Small intestine (tissue), 7 donors: ENCODE measurements at regions not wholly inside any gene's neighbourhood (a gene's known extent, or its start where the extent isn't known, plus 50 kb on each side); places are given as distances from the start of the nearest gene placed in this dataset.

Source experiments
- DNase-seq, 2 donors: peaks; one replicate each; pipeline versions ENCODE4 v3.0.0 to v3.0.0-alpha.2; 2013
- FAIRE-seq: peaks from 2 replicates; lab custom pipeline; 2012; peaks lifted over from hg19 to GRCh38; lab: Jason Lieb, UNC
- H3K27ac ChIP-seq, 3 donors: one replicate each; pipeline ENCODE4 v1.5.1; 2013; ENCODE audit warnings: low read length in 2 of 3, mild to moderate bottlenecking in 2 of 3, control low read depth in 1 of 3, inconsistent platforms in 1 of 3, low read depth in 1 of 3, moderate library complexity in 1 of 3
- H3K27me3 ChIP-seq, 3 donors: one replicate each; pipeline ENCODE4 v1.6.1; 2013; ENCODE audit warnings: low read length in 3 of 3, inconsistent platforms in 1 of 3; ENCODE audit not compliant: control insufficient read depth in 3 of 3, insufficient read depth in 3 of 3
- H3K36me3 ChIP-seq, 3 donors: one replicate each; pipeline ENCODE4 v1.6.1; 2013; ENCODE audit warnings: low read length in 3 of 3, inconsistent platforms in 1 of 3, low read depth in 1 of 3, mild to moderate bottlenecking in 1 of 3, moderate library complexity in 1 of 3; ENCODE audit not compliant: control insufficient read depth in 3 of 3, insufficient read depth in 2 of 3
- H3K4me1 ChIP-seq, 3 donors: one replicate each; pipeline ENCODE4 v1.6.1; 2013; ENCODE audit warnings: low read length in 2 of 3, inconsistent platforms in 1 of 3, low read depth in 1 of 3, mild to moderate bottlenecking in 1 of 3, moderate library complexity in 1 of 3; ENCODE audit not compliant: control insufficient read depth in 3 of 3, insufficient read depth in 2 of 3
- H3K4me3 ChIP-seq, 3 donors: one replicate each; pipeline ENCODE4 v1.5.1; 2013; ENCODE audit warnings: low read length in 3 of 3, control low read depth in 1 of 3, inconsistent platforms in 1 of 3, low read depth in 1 of 3, mild to moderate bottlenecking in 1 of 3, moderate library complexity in 1 of 3
- H3K9me3 ChIP-seq, 2 donors: one replicate each; pipeline ENCODE4 v1.6.1; 2013; ENCODE audit warnings: low read depth in 1 of 2, low read length in 1 of 2; ENCODE audit not compliant: control insufficient read depth in 2 of 2, insufficient read depth in 1 of 2
- WGBS, 3 donors: extraction: QIAGEN DNeasy Blood & Tissue Kit; methylation state at CpG; one replicate each; pipeline ENCODE4 v1.1.7; 2013; 5-methylcytosine and 5-hydroxymethylcytosine counted together
- donor health status: healthy with polysubstance abuse.
- donor health status: control.
- donor health status: control.
- donor health status: Bipolar disorder and iron deficiency.
- donor health status: healthy.

GRCh38 chr14:87179936-87180335 is 813.0 kb downstream of the GALC start:
- Histone ChIP-seq H3K27ac (no peak overlapping the region), H3K4me3 (no peak overlapping the region), H3K4me1 (no peaks in the 10 kb centered on the region), H3K27me3 (no peaks in the 10 kb centered on the region), H3K9me3 (no peaks in the 10 kb centered on the region), H3K36me3 (no peaks in the 10 kb centered on the region)
- no peak for FAIRE-seq
- WGBS, 3 donors = 86 to 92% (median 89%) methylated on average over 6 of the region's 6 CpGs
- DNase-seq = no peak

- no peak for DNase-seq
- FAIRE-seq = no peak
- Histone ChIP-seq H3K27me3 (no peaks in the 10 kb centered on the region), H3K9me3 (no peaks in the 10 kb centered on the region), H3K36me3 (no peaks in the 10 kb centered on the region), H3K27ac (no peak overlapping the region), H3K4me3 (no peak overlapping the region), H3K4me1 (no peaks in the 10 kb centered on the region)
- WGBS, 3 donors = 18 to 54% (median 27%) methylated on average over 1 of the region's 1 CpG
These were observed 814.7 kb downstream of the GALC start for GRCh38 chr14:87178277-87178676.

- H3K9me3 ChIP-seq = no peaks in the 10 kb centered on the region
- WGBS, 3 donors = 42 to 48% (median 46%) methylated on average over 2 of the region's 2 CpGs
- H3K27me3 ChIP-seq = no peaks in the 10 kb centered on the region
- FAIRE-seq (no peak), DNase-seq (no peak)
- H3K36me3 ChIP-seq = no peaks in the 10 kb centered on the region
- H3K4me3 ChIP-seq = no peak overlapping the region
- H3K27ac ChIP-seq = no peak overlapping the region
- no peaks in the 10 kb centered on the region for H3K4me1 ChIP-seq
These were observed 817.8 kb downstream of the GALC start for GRCh38 chr14:87175175-87175574.

- no peaks in the 10 kb centered on the region for H3K36me3 ChIP-seq
- H3K27me3 ChIP-seq = no peaks in the 10 kb centered on the region
- 74 to 78% (median 75%) methylated on average over 2 of the region's 2 CpGs for WGBS, 3 donors
- DNase-seq (no peak), FAIRE-seq (no peak)
- no peaks in the 10 kb centered on the region for H3K4me1 ChIP-seq
- H3K4me3 ChIP-seq = no peak overlapping the region
- no peak overlapping the region for H3K27ac ChIP-seq
- no peaks in the 10 kb centered on the region for H3K9me3 ChIP-seq
These were observed 821.8 kb downstream of the GALC start for GRCh38 chr14:87171141-87171540.

- FAIRE-seq (no peak), DNase-seq (no peak)
- Histone ChIP-seq H3K27ac (no peak overlapping the region), H3K4me1 (no peaks in the 10 kb centered on the region), H3K9me3 (no peaks in the 10 kb centered on the region), H3K4me3 (no peak overlapping the region), H3K36me3 (no peaks in the 10 kb centered on the region), H3K27me3 (no peaks in the 10 kb centered on the region)
- 25 to 42% (median 36%) methylated on average over 3 of the region's 3 CpGs for WGBS, 3 donors
These were observed 822.8 kb downstream of the GALC start for GRCh38 chr14:87170179-87170578.

- H3K27ac ChIP-seq = no peak overlapping the region
- 85 to 93% (median 88%) methylated on average over 2 of the region's 2 CpGs for WGBS, 3 donors
- H3K36me3 ChIP-seq = no peaks in the 10 kb centered on the region
- no peak for FAIRE-seq
- no peaks in the 10 kb centered on the region for H3K4me1 ChIP-seq
- DNase-seq = no peak
- no peak overlapping the region for H3K4me3 ChIP-seq
- H3K9me3 ChIP-seq = no peaks in the 10 kb centered on the region
- no peaks in the 10 kb centered on the region for H3K27me3 ChIP-seq
These were observed 823.6 kb downstream of the GALC start for GRCh38 chr14:87169362-87169761.

- no peaks in the 10 kb centered on the region for H3K4me1 ChIP-seq
- FAIRE-seq = no peak
- H3K9me3 ChIP-seq = no peaks in the 10 kb centered on the region
- H3K36me3 ChIP-seq = no peaks in the 10 kb centered on the region
- no peaks in the 10 kb centered on the region for H3K27me3 ChIP-seq
- DNase-seq = no peak
- H3K4me3 ChIP-seq = no peak overlapping the region
- no peak overlapping the region for H3K27ac ChIP-seq
- 18 to 54% (median 52%) methylated on average over 4 of the region's 4 CpGs for WGBS, 3 donors
These were observed 831.5 kb downstream of the GALC start for GRCh38 chr14:87161502-87161901.

GRCh38 chr14:87160989-87161388 is 832.0 kb downstream of the GALC start:
- Histone ChIP-seq H3K36me3 (no peaks in the 10 kb centered on the region), H3K4me3 (no peak overlapping the region), H3K27ac (no peak overlapping the region), H3K27me3 (no peaks in the 10 kb centered on the region), H3K4me1 (no peaks in the 10 kb centered on the region), H3K9me3 (no peaks in the 10 kb centered on the region)
- FAIRE-seq = no peak
- WGBS, 3 donors = 17 to 42% (median 22%) methylated on average over 2 of the region's 2 CpGs
- DNase-seq = no peak

- DNase-seq (no peak), FAIRE-seq (no peak)
- Histone ChIP-seq H3K9me3 (no peaks in the 10 kb centered on the region), H3K27ac (no peak overlapping the region), H3K36me3 (no peaks in the 10 kb centered on the region), H3K4me3 (no peak overlapping the region), H3K27me3 (no peaks in the 10 kb centered on the region), H3K4me1 (no peaks in the 10 kb centered on the region)
- WGBS, 3 donors = 64 to 74% (median 71%) methylated on average over 5 of the region's 5 CpGs
These were observed 834.7 kb downstream of the GALC start for GRCh38 chr14:87158283-87158682.
